ENCODE measurements at regions not wholly inside any gene's neighbourhood (a gene's known extent, or its start where the extent isn't known, plus 50 kb on each side); places are given as distances from the start of the nearest gene placed in this dataset.

DNA sequence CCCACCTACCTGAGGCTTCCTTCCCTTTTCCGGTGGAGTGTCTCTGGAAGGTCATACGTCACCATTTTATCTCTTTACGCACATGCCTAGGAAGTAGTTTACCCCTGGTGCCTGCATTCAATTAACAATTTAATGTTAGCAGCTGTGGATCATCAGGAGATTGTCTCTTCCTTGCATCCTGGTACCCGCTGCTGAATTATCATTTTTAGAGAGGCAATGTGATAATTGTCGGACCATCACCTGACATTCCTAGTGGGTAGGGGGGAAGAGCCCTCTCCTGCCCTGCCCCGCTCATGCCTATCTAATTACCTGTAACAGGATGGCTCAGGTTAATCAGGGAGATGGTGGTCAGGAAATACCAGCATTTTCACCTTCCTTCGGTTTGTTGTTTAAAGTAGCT lies 863.6 kb downstream of the RPA4 start:
- H3K9me3 Mint-ChIP-seq: peaks cover 5% of the 10 kb centered on the region

GRCh38 chrX:97751016-97751415 lies 867.3 kb downstream of the RPA4 start:
- Mint-ChIP-seq H3K4me3 (no peak overlapping the region), H3K4me1 (no peaks in the 10 kb centered on the region), H3K36me3 (ENCODE audit: low read depth) (no peaks in the 10 kb centered on the region), H3K27ac (peak overlapping the region; percentile 20), H3K27me3 (ENCODE audit: low read depth, poor library complexity) (peaks cover 8% of the 10 kb centered on the region), H3K9me3 (no peaks in the 10 kb centered on the region)
- no peak for TF ChIP-seq CTCF (IDR thresholded peaks at IDR 0.05)
- DNase-seq: no peak

More for the DNA sequence above, 863.6 kb downstream of the RPA4 start:
- TF ChIP-seq CTCF (IDR thresholded peaks at IDR 0.05): no peak
- peaks cover 19% of the 10 kb centered on the region for H3K27me3 Mint-ChIP-seq (ENCODE audit: low read depth, poor library complexity)
- no peaks in the 10 kb centered on the region for H3K4me1 Mint-ChIP-seq
- DNase-seq: no peak
- no peak overlapping the region for H3K4me3 Mint-ChIP-seq
- H3K36me3 Mint-ChIP-seq (ENCODE audit: low read depth): no peaks in the 10 kb centered on the region
- H3K27ac Mint-ChIP-seq: no peak overlapping the region

GRCh38 chrX:97751735-97752134 lies 868.0 kb downstream of the RPA4 start:
- no peak for DNase-seq
- no peak for TF ChIP-seq CTCF (IDR thresholded peaks at IDR 0.05)
- Mint-ChIP-seq H3K36me3 (ENCODE audit: low read depth) (no peaks in the 10 kb centered on the region), H3K4me1 (no peaks in the 10 kb centered on the region), H3K9me3 (no peaks in the 10 kb centered on the region), H3K27ac (no peak overlapping the region), H3K27me3 (ENCODE audit: low read depth, poor library complexity) (peaks cover 5% of the 10 kb centered on the region), H3K4me3 (no peak overlapping the region)

GRCh38 chrX:97756879-97757278 lies 873.2 kb downstream of the RPA4 start:
- Mint-ChIP-seq H3K9me3 (no peaks in the 10 kb centered on the region), H3K36me3 (ENCODE audit: low read depth) (no peaks in the 10 kb centered on the region), H3K27ac (no peak overlapping the region), H3K4me1 (no peaks in the 10 kb centered on the region), H3K27me3 (ENCODE audit: low read depth, poor library complexity) (peaks cover 3% of the 10 kb centered on the region), H3K4me3 (no peak overlapping the region)
- TF ChIP-seq CTCF (IDR thresholded peaks at IDR 0.05): no peak
- no peak for DNase-seq

GRCh38 chrX:97763391-97763790 lies 879.7 kb downstream of the RPA4 start:
- TF ChIP-seq CTCF (IDR thresholded peaks at IDR 0.05): no peak
- Mint-ChIP-seq H3K9me3 (no peaks in the 10 kb centered on the region), H3K36me3 (ENCODE audit: low read depth) (no peaks in the 10 kb centered on the region), H3K4me1 (no peaks in the 10 kb centered on the region), H3K4me3 (no peak overlapping the region), H3K27ac (no peak overlapping the region), H3K27me3 (ENCODE audit: low read depth, poor library complexity) (peaks cover 3% of the 10 kb centered on the region)
- DNase-seq: no peak

- Mint-ChIP-seq H3K36me3 (ENCODE audit: low read depth) (no peaks in the 10 kb centered on the region), H3K27me3 (ENCODE audit: low read depth, poor library complexity) (peaks cover 3% of the 10 kb centered on the region), H3K9me3 (no peaks in the 10 kb centered on the region), H3K4me3 (no peak overlapping the region), H3K4me1 (no peaks in the 10 kb centered on the region), H3K27ac (no peak overlapping the region)
- no peak for DNase-seq
- no peak for TF ChIP-seq CTCF (IDR thresholded peaks at IDR 0.05)
These were observed 880.3 kb downstream of the RPA4 start for GRCh38 chrX:97763981-97764380.

Measured in nephron progenitor cell (in vitro differentiated cells).